ENCODE measurements at regions not wholly inside any gene's neighbourhood (a gene's known extent, or its start where the extent isn't known, plus 50 kb on each side); places are given as distances from the start of the nearest gene placed in this dataset.

DNA sequence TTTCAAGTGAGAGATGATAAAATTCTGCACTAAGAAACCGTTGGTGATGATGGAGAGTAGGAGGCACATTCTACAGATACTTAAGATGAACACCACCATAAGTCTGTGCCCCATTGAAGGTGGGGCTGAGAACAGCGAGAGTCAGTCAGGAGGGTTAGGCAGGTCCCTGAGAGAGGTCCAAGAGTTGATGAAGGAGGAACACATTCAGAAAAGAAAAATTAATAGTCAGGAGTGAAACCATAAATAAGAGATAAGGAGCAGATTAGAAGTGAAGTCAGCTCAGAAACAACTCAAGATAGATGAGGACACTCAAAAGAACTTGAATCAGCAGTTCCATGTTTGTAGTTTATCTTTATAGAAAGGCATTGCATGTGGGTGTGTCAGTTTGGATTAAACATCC lies 727.2 kb upstream of the MARCKS start:
- no peaks in the 10 kb centered on the region for H3K36me3 Mint-ChIP-seq (ENCODE audit: low read depth)
- H3K9me3 Mint-ChIP-seq = no peaks in the 10 kb centered on the region
- H3K4me3 Mint-ChIP-seq = no peak overlapping the region
- no peaks in the 10 kb centered on the region for H3K27me3 Mint-ChIP-seq (ENCODE audit: low read depth, poor library complexity)
- H3K27ac Mint-ChIP-seq = no peak overlapping the region
- DNase-seq = no peak
- no peaks in the 10 kb centered on the region for H3K4me1 Mint-ChIP-seq
- TF ChIP-seq, protein P1, sequence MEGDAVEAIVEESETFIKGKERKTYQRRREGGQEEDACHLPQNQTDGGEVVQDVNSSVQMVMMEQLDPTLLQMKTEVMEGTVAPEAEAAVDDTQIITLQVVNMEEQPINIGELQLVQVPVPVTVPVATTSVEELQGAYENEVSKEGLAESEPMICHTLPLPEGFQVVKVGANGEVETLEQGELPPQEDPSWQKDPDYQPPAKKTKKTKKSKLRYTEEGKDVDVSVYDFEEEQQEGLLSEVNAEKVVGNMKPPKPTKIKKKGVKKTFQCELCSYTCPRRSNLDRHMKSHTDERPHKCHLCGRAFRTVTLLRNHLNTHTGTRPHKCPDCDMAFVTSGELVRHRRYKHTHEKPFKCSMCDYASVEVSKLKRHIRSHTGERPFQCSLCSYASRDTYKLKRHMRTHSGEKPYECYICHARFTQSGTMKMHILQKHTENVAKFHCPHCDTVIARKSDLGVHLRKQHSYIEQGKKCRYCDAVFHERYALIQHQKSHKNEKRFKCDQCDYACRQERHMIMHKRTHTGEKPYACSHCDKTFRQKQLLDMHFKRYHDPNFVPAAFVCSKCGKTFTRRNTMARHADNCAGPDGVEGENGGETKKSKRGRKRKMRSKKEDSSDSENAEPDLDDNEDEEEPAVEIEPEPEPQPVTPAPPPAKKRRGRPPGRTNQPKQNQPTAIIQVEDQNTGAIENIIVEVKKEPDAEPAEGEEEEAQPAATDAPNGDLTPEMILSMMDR (IDR thresholded peaks at IDR 0.05) = no peak

DNA sequence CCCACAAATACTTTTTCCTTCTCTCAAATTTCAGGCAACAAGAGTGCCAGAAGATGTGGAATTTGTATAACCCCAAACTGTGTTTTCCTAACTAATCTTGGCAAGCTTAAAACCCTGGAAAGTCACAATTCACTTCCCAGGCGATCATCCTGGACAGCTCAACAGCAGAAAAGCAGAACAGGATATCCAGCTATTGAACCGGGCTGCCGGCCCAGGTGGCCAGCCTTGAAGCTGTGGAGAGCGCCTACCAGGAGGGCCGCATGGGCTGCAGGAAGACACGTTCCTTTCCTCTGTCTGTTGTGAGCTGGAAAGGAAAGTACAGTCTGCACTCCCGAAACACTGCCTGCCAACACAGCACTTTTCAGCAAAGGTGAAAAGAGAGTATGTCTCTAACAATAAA lies 719.7 kb upstream of the MARCKS start:
- no peaks in the 10 kb centered on the region for H3K27me3 Mint-ChIP-seq (ENCODE audit: low read depth, poor library complexity)
- peaks cover 19% of the 10 kb centered on the region for H3K4me1 Mint-ChIP-seq
- TF ChIP-seq, protein P1 (IDR thresholded peaks at IDR 0.05) = no peak
- DNase-seq = peak; percentile 45
- H3K36me3 Mint-ChIP-seq (ENCODE audit: low read depth) = no peaks in the 10 kb centered on the region
- H3K9me3 Mint-ChIP-seq = no peaks in the 10 kb centered on the region
- peak overlapping the region; percentile 98 for H3K27ac Mint-ChIP-seq
- H3K4me3 Mint-ChIP-seq = peak overlapping the region; percentile 47

DNA sequence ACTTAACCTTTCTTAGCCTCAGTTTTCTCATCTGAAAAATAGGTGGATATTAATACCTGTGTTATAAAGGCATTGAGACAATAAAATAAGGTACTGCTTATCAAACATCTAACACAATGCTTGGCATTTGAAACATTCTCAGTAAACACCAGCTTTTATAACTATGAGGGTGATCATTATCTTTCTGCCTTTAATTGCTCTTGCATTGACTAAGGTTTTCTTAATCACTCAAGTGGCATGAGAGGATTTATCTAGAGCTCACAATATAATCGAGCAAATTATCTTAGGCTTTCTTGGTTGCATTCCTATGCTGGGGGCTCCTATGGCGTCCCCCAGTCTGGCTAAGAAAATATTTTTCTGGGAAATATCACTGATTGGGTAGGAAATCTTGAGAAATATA lies 716.4 kb upstream of the MARCKS start:
- H3K4me1 Mint-ChIP-seq = peaks cover 19% of the 10 kb centered on the region

DNA sequence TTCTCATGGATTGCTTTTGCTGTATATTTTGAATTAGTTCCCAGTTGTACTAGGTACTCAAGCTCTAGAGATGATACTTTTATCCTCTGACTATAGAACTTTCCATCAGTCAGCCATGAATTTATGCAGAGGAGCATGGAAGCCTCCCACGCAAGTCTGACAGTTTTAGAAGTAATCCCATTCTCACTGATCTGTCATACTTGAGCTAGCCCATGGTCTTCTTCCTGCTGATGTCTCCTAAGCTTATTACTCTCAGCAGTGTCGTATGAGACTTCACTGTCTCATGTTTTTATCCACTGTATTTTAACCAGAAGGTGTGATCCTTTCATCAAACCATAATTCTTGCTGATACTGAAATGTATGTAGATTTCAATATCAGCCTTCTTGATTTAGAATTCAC lies 715.2 kb upstream of the MARCKS start:
- no peak for DNase-seq
- Mint-ChIP-seq H3K27me3 (ENCODE audit: low read depth, poor library complexity) (no peaks in the 10 kb centered on the region), H3K9me3 (no peaks in the 10 kb centered on the region), H3K27ac (no peak overlapping the region), H3K4me1 (peaks cover 18% of the 10 kb centered on the region), H3K36me3 (ENCODE audit: low read depth) (no peaks in the 10 kb centered on the region), H3K4me3 (no peak overlapping the region)
- TF ChIP-seq, protein P1 (IDR thresholded peaks at IDR 0.05) = no peak

More for the DNA sequence above, 716.4 kb upstream of the MARCKS start:
- DNase-seq = no peak
- Mint-ChIP-seq H3K27me3 (ENCODE audit: low read depth, poor library complexity) (no peaks in the 10 kb centered on the region), H3K27ac (no peak overlapping the region), H3K4me3 (no peak overlapping the region), H3K36me3 (ENCODE audit: low read depth) (no peaks in the 10 kb centered on the region), H3K9me3 (no peaks in the 10 kb centered on the region)
- TF ChIP-seq, protein P1 (IDR thresholded peaks at IDR 0.05) = no peak

DNA sequence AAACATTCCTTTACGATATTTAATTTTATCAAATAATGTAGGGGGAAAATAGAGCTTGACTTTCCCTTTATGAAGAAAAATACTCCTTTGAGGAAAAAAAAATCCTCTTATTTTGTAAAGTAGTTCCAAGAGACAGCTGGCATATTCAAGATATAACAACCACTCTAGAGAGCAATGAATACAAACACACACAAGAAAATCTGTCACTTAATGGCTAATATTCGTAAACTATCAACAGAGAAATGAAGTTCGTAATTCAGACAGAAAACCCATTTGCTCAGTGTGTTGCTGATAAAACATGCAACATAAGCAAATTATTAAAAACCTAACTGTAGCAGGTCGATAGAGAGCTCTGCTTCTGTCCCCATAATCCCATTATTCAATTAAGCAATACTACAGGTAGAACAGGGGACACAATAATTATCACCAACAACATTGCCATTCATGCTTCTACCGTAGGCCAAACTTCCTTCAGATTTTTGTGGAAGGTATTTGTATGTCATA lies 714.4 kb upstream of the MARCKS start:
- H3K36me3 Mint-ChIP-seq (ENCODE audit: low read depth) = no peaks in the 10 kb centered on the region
- DNase-seq = no peak
- H3K4me3 Mint-ChIP-seq = no peak overlapping the region
- H3K27ac Mint-ChIP-seq = no peak overlapping the region
- TF ChIP-seq, protein P1 (IDR thresholded peaks at IDR 0.05) = no peak
- peaks cover 18% of the 10 kb centered on the region for H3K4me1 Mint-ChIP-seq
- no peaks in the 10 kb centered on the region for H3K27me3 Mint-ChIP-seq (ENCODE audit: low read depth, poor library complexity)
- H3K9me3 Mint-ChIP-seq = no peaks in the 10 kb centered on the region

DNA sequence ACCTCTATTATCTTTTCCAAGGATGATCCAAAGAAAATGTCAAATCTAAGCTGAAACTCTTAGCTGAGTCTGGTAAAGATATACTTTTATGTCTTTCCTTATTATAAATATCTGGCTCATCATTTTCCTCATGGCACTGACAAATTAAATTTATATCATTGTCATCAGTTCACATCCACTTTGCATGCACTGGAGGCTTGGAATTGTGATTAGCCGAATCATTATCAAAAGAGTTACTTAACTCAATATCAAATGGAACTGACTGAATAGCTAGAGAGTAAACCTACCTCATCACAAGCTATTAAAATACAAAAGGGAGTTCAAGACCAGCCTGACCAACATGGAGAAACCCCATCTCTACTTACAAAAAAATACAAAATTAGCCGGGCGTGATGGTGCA lies 713.9 kb upstream of the MARCKS start:
- no peaks in the 10 kb centered on the region for H3K9me3 Mint-ChIP-seq
- H3K27ac Mint-ChIP-seq = no peak overlapping the region
- TF ChIP-seq, protein P1 (IDR thresholded peaks at IDR 0.05) = no peak
- no peaks in the 10 kb centered on the region for H3K36me3 Mint-ChIP-seq (ENCODE audit: low read depth)
- H3K27me3 Mint-ChIP-seq (ENCODE audit: low read depth, poor library complexity) = no peaks in the 10 kb centered on the region
- H3K4me1 Mint-ChIP-seq = peaks cover 18% of the 10 kb centered on the region
- H3K4me3 Mint-ChIP-seq = no peak overlapping the region
- no peak for DNase-seq

Data from nephron progenitor cell (in vitro differentiated cells).